ENCODE measurements at regions not wholly inside any gene's neighbourhood (a gene's known extent, or its start where the extent isn't known, plus 50 kb on each side); places are given as distances from the start of the nearest gene placed in this dataset.

GRCh38 chr5:165003283-165003682 is 1497.9 kb downstream of the MAT2B start:
- no peaks in the 10 kb centered on the region for H3K79me2 ChIP-seq (ENCODE audit: control insufficient read depth, insufficient read depth, low read length)
- no peak for DNase-seq
- no peak overlapping the region for H3K4me2 ChIP-seq (replicated peaks; ENCODE audit: low read depth, low read length, poor library complexity, severe bottlenecking)
- no peak overlapping the region for H3K27ac Mint-ChIP-seq
- H3K4me3 Mint-ChIP-seq = no peak overlapping the region
- ATAC-seq (ENCODE audit: low read depth) = no peak
- H3K4me1 ChIP-seq (ENCODE audit: control insufficient read depth in 2 of 2, insufficient read depth in 2 of 2, low read length in 2 of 2) = no peaks in the 10 kb centered on the region
- no peaks in the 10 kb centered on the region for H3K27me3 ChIP-seq (replicated peaks in 1 of 4; ENCODE audit: control extremely low read depth in 1 of 4, control insufficient read depth in 3 of 4, insufficient read depth in 4 of 4, low read length in 3 of 4)
- H3K4me3 ChIP-seq (ENCODE audit: control extremely low read depth in 1 of 5, extremely low read depth in 1 of 5, insufficient read depth in 1 of 5, low read depth in 2 of 5, low read length in 4 of 5) = no peak overlapping the region
- H3K27ac ChIP-seq (ENCODE audit: low read length in 2 of 2) = no peak overlapping the region
- POLR2A ChIA-PET = no interaction called here
- H3K4me1 Mint-ChIP-seq = no peaks in the 10 kb centered on the region
- H3K9me3 ChIP-seq (ENCODE audit: control extremely low read depth in 1 of 3, control insufficient read depth in 2 of 3, insufficient read depth in 1 of 3, low read length in 2 of 3) = no peaks in the 10 kb centered on the region
- H3K9me3 Mint-ChIP-seq (ENCODE audit: insufficient read depth) = no peaks in the 10 kb centered on the region
- H3K36me3 ChIP-seq (replicated peaks in 1 of 2; ENCODE audit: control extremely low read depth in 1 of 2, control insufficient read depth in 1 of 2, extremely low read depth in 1 of 2, insufficient read depth in 2 of 2, low read length in 1 of 2) = no peaks in the 10 kb centered on the region
- no peak for TF ChIP-seq CTCF (IDR thresholded peaks at IDR 0.05)
- TF ChIP-seq EZH2 (IDR thresholded peaks at IDR 0.05; ENCODE audit: borderline replicate concordance, insufficient read depth, low read depth, low read length, poor library complexity, severe bottlenecking) = no peak
- no peak overlapping the region for H2AFZ ChIP-seq (ENCODE audit: insufficient read depth, low read depth, low read length, poor library complexity, severe bottlenecking)
- CTCF ChIA-PET = no interaction called here
- H3K27me3 Mint-ChIP-seq = no peaks in the 10 kb centered on the region
- no peaks in the 10 kb centered on the region for H4K20me1 ChIP-seq (ENCODE audit: control insufficient read depth, insufficient read depth, low read length, poor library complexity, severe bottlenecking)
- no CpG with 5 or more reads among the region's 3 CpGs for WGBS (ENCODE audit: insufficient coverage)
- intact Hi-C loops (cut with micrococcal nuclease) = no loop called here
- H3K9ac ChIP-seq (ENCODE audit: low read length) = no peak overlapping the region

GRCh38 chr5:165004175-165004574 is 1498.8 kb downstream of the MAT2B start:
- Histone ChIP-seq H4K20me1 (ENCODE audit: control insufficient read depth, insufficient read depth, low read length, poor library complexity, severe bottlenecking) (no peaks in the 10 kb centered on the region), H3K27ac (ENCODE audit: low read length in 2 of 2) (no peak overlapping the region), H3K4me2 (replicated peaks; ENCODE audit: low read depth, low read length, poor library complexity, severe bottlenecking) (no peak overlapping the region), H3K36me3 (replicated peaks in 1 of 2; ENCODE audit: control extremely low read depth in 1 of 2, control insufficient read depth in 1 of 2, extremely low read depth in 1 of 2, insufficient read depth in 2 of 2, low read length in 1 of 2) (no peaks in the 10 kb centered on the region), H3K4me3 (ENCODE audit: control extremely low read depth in 1 of 5, extremely low read depth in 1 of 5, insufficient read depth in 1 of 5, low read depth in 2 of 5, low read length in 4 of 5) (no peak overlapping the region), H3K9ac (ENCODE audit: low read length) (no peak overlapping the region), H3K9me3 (ENCODE audit: control extremely low read depth in 1 of 3, control insufficient read depth in 2 of 3, insufficient read depth in 1 of 3, low read length in 2 of 3) (no peaks in the 10 kb centered on the region), H3K27me3 (replicated peaks in 1 of 4; ENCODE audit: control extremely low read depth in 1 of 4, control insufficient read depth in 3 of 4, insufficient read depth in 4 of 4, low read length in 3 of 4) (no peaks in the 10 kb centered on the region), H3K4me1 (ENCODE audit: control insufficient read depth in 2 of 2, insufficient read depth in 2 of 2, low read length in 2 of 2) (no peaks in the 10 kb centered on the region), H2AFZ (ENCODE audit: insufficient read depth, low read depth, low read length, poor library complexity, severe bottlenecking) (no peak overlapping the region), H3K79me2 (ENCODE audit: control insufficient read depth, insufficient read depth, low read length) (no peaks in the 10 kb centered on the region)
- ATAC-seq (ENCODE audit: low read depth) (no peak), DNase-seq (no peak)
- CTCF ChIA-PET = no interaction called here
- WGBS (ENCODE audit: insufficient coverage) = no CpG with 5 or more reads among the region's 2 CpGs
- POLR2A ChIA-PET = no interaction called here
- no peaks in the 10 kb centered on the region for H3K27me3 Mint-ChIP-seq
- no peaks in the 10 kb centered on the region for H3K4me1 Mint-ChIP-seq
- TF ChIP-seq EZH2 (IDR thresholded peaks at IDR 0.05; ENCODE audit: borderline replicate concordance, insufficient read depth, low read depth, low read length, poor library complexity, severe bottlenecking) = no peak
- no peak for TF ChIP-seq CTCF (IDR thresholded peaks at IDR 0.05)
- no peaks in the 10 kb centered on the region for H3K9me3 Mint-ChIP-seq (ENCODE audit: insufficient read depth)
- intact Hi-C loops (cut with micrococcal nuclease) = no loop called here
- H3K27ac Mint-ChIP-seq = no peak overlapping the region
- no peak overlapping the region for H3K4me3 Mint-ChIP-seq
